ENCODE measurements at regions not wholly inside any gene's neighbourhood (a gene's known extent, or its start where the extent isn't known, plus 50 kb on each side); places are given as distances from the start of the nearest gene placed in this dataset.

GRCh38 chr3:163218336-163218735 is 1721.7 kb downstream of the OTOL1 start:
- no peak overlapping the region for H3K4me3 ChIP-seq
- H3K27me3 ChIP-seq = no peaks in the 10 kb centered on the region
- DNase-seq (ENCODE audit: low read depth in 1 of 2, low spot score in 1 of 2) = no peak
- no peak overlapping the region for H3K27ac ChIP-seq
- H3K4me1 ChIP-seq (ENCODE audit: low read depth) = no peaks in the 10 kb centered on the region
- no peak for TF ChIP-seq CTCF (IDR thresholded peaks at IDR 0.05; ENCODE audit: low read depth, low read length)
- no peaks in the 10 kb centered on the region for H3K9me3 ChIP-seq (ENCODE audit: low read depth)
- no peaks in the 10 kb centered on the region for H3K36me3 ChIP-seq

- no peak for TF ChIP-seq CTCF (IDR thresholded peaks at IDR 0.05; ENCODE audit: low read depth, low read length)
- H3K27ac ChIP-seq = no peak overlapping the region
- no peaks in the 10 kb centered on the region for H3K9me3 ChIP-seq (ENCODE audit: low read depth)
- H3K36me3 ChIP-seq = no peaks in the 10 kb centered on the region
- no peak overlapping the region for H3K4me3 ChIP-seq
- H3K4me1 ChIP-seq (ENCODE audit: low read depth) = no peaks in the 10 kb centered on the region
- H3K27me3 ChIP-seq = no peaks in the 10 kb centered on the region
- DNase-seq (ENCODE audit: low read depth in 1 of 2, low spot score in 1 of 2) = no peak
These were observed 1717.2 kb downstream of the OTOL1 start for GRCh38 chr3:163213838-163214237.

GRCh38 chr3:163196815-163197374 is 1700.3 kb downstream of the OTOL1 start:
- H3K27me3 ChIP-seq = no peaks in the 10 kb centered on the region
- no peaks in the 10 kb centered on the region for H3K4me1 ChIP-seq (ENCODE audit: low read depth)
- no peaks in the 10 kb centered on the region for H3K9me3 ChIP-seq (ENCODE audit: low read depth)
- H3K27ac ChIP-seq = no peak overlapping the region
- TF ChIP-seq CTCF (IDR thresholded peaks at IDR 0.05; ENCODE audit: low read depth, low read length) = no peak
- no peaks in the 10 kb centered on the region for H3K36me3 ChIP-seq
- no peak overlapping the region for H3K4me3 ChIP-seq
- no peak for DNase-seq (ENCODE audit: low read depth in 1 of 2, low spot score in 1 of 2)

GRCh38 chr3:163196245-163196644 is 1699.6 kb downstream of the OTOL1 start:
- H3K4me3 ChIP-seq = no peak overlapping the region
- no peaks in the 10 kb centered on the region for H3K36me3 ChIP-seq
- no peak for TF ChIP-seq CTCF (IDR thresholded peaks at IDR 0.05; ENCODE audit: low read depth, low read length)
- H3K4me1 ChIP-seq (ENCODE audit: low read depth) = no peaks in the 10 kb centered on the region
- no peaks in the 10 kb centered on the region for H3K27me3 ChIP-seq
- no peak overlapping the region for H3K27ac ChIP-seq
- DNase-seq (ENCODE audit: low read depth in 1 of 2, low spot score in 1 of 2) = no peak
- H3K9me3 ChIP-seq (ENCODE audit: low read depth) = no peaks in the 10 kb centered on the region

DNA sequence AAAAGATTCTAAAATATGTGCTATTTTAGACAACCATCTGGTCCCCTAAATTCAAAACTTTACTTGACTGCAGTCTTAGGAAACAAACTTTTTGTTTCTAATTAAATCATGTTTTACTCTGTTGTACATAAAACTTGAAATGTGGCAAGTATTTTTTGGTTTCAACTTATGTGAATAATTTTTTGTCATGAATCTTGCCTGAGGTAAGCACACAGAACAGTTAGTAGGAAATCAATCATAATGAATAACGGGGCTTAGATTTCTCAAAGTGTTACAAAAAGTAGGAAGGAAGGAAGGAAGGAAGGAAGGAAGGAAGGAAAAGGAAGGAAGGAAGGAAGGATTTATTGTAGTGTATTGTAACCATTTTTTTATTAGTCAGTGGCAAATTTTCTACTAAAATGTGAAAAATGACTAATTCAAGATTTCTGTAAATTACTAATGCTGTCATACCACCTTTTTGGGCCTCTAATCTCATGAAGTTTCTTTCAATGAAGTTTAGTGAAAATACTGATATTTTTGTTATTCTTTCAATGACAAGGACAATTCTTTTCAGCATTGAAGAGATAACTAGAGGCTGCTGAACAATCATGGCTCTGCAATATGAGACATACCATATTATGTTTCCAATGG is 1689.2 kb downstream of the OTOL1 start:
- Histone ChIP-seq H3K36me3 (no peaks in the 10 kb centered on the region), H3K9me3 (ENCODE audit: low read depth) (no peaks in the 10 kb centered on the region), H3K4me1 (ENCODE audit: low read depth) (no peaks in the 10 kb centered on the region), H3K4me3 (no peak overlapping the region), H3K27me3 (no peaks in the 10 kb centered on the region), H3K27ac (no peak overlapping the region)
- no peak for DNase-seq (ENCODE audit: low read depth in 1 of 2, low spot score in 1 of 2)
- TF ChIP-seq CTCF (IDR thresholded peaks at IDR 0.05; ENCODE audit: low read depth, low read length) = no peak
